ENCODE measurements at regions not wholly inside any gene's neighbourhood (a gene's known extent, or its start where the extent isn't known, plus 50 kb on each side); places are given as distances from the start of the nearest gene placed in this dataset.

GRCh38 chr1:34303218-34303617 lies 126.5 kb downstream of the C1orf94 start:
- TF ChIP-seq EZH2 (IDR thresholded peaks at IDR 0.05; ENCODE audit: borderline replicate concordance, low read depth, low read length, severe bottlenecking) (no peak), FOS (IDR thresholded peaks at IDR 0.05; ENCODE audit: borderline replicate concordance, insufficient read depth, low read length) (no peak), JUN (IDR thresholded peaks at IDR 0.05; ENCODE audit: borderline replicate concordance, insufficient read depth, insufficient read length, low read depth) (no peak), MAX (IDR thresholded peaks at IDR 0.05; ENCODE audit: insufficient read depth, insufficient read length) (no peak), POLR2A (IDR thresholded peaks at IDR 0.05; ENCODE audit: low read depth, low read length) (no peak), MYC (IDR thresholded peaks at IDR 0.05; ENCODE audit: low read depth, low read length) (no peak), POLR2AphosphoS5 (IDR thresholded peaks at IDR 0.05; ENCODE audit: insufficient read depth, low read depth, low read length) (no peak), GATA2 (IDR thresholded peaks at IDR 0.05; ENCODE audit: insufficient read depth, insufficient read length, low read depth, low read length) (no peak)
- TF ChIP-seq, protein P1, sequence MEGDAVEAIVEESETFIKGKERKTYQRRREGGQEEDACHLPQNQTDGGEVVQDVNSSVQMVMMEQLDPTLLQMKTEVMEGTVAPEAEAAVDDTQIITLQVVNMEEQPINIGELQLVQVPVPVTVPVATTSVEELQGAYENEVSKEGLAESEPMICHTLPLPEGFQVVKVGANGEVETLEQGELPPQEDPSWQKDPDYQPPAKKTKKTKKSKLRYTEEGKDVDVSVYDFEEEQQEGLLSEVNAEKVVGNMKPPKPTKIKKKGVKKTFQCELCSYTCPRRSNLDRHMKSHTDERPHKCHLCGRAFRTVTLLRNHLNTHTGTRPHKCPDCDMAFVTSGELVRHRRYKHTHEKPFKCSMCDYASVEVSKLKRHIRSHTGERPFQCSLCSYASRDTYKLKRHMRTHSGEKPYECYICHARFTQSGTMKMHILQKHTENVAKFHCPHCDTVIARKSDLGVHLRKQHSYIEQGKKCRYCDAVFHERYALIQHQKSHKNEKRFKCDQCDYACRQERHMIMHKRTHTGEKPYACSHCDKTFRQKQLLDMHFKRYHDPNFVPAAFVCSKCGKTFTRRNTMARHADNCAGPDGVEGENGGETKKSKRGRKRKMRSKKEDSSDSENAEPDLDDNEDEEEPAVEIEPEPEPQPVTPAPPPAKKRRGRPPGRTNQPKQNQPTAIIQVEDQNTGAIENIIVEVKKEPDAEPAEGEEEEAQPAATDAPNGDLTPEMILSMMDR (IDR thresholded peaks at IDR 0.05; ENCODE audit: extremely low read depth in 1 of 2, insufficient read depth in 1 of 2, low read depth in 1 of 2, low read length in 2 of 2) = no peak
- intact Hi-C loops (cut with micrococcal nuclease) = no loop called here
- no peaks in the 10 kb centered on the region for H3K9me1 ChIP-seq (replicated peaks; ENCODE audit: control insufficient read depth, extremely low read depth, insufficient read depth, low read length)
- no peak overlapping the region for H2AFZ ChIP-seq (ENCODE audit: low read depth, low read length)
- H3K4me3 ChIP-seq (replicated peaks in 1 of 3; ENCODE audit: insufficient read depth in 1 of 3, low read depth in 1 of 3, low read length in 3 of 3) = no peak overlapping the region
- H3K27me3 ChIP-seq (ENCODE audit: control insufficient read depth in 2 of 2, insufficient read depth in 2 of 2, low read length in 2 of 2) = no peaks in the 10 kb centered on the region
- FAIRE-seq = no peak
- dilution Hi-C loops (cut with MboI; ENCODE audit: extremely low pct_ligation_motif_present, low sequenced_read_pairs) = no loop called here
- H3K9ac ChIP-seq (replicated peaks; ENCODE audit: extremely low read depth, insufficient read depth, low read length) = no peak overlapping the region
- H3K36me3 ChIP-seq (ENCODE audit: control insufficient read depth in 2 of 2, extremely low read depth in 1 of 2, insufficient read depth in 2 of 2, low read length in 2 of 2) = no peaks in the 10 kb centered on the region
- no peak for DNase-seq (ENCODE audit: low read depth, low spot score)
- no peaks in the 10 kb centered on the region for H3K9me3 ChIP-seq (replicated peaks; ENCODE audit: control insufficient read depth, insufficient read depth, low read length)
- POLR2A ChIA-PET = no interaction called here
- no peak overlapping the region for H3K4me2 ChIP-seq (ENCODE audit: insufficient read depth, low read length)
- H3K79me2 ChIP-seq (ENCODE audit: control insufficient read depth, insufficient read depth, low read length) = no peaks in the 10 kb centered on the region
- no peaks in the 10 kb centered on the region for H3K4me1 ChIP-seq (ENCODE audit: control insufficient read depth, extremely low read depth, insufficient read depth, low read length)
- H3K27ac ChIP-seq (ENCODE audit: insufficient read depth, low read depth, low read length) = no peak overlapping the region
- H4K20me1 ChIP-seq (replicated peaks; ENCODE audit: control insufficient read depth, extremely low read depth, insufficient read depth, low read length) = no peaks in the 10 kb centered on the region
- BruUV-seq (replicated peaks) = no TSS peak
- CTCF ChIA-PET = no interaction called here

Measured in endothelial cell of umbilical vein (primary cell).